Neural crest cell (in vitro differentiated cells): ENCODE measurements at regions not wholly inside any gene's neighbourhood (a gene's known extent, or its start where the extent isn't known, plus 50 kb on each side); places are given as distances from the start of the nearest gene placed in this dataset.

Experiments
- DNase-seq: peaks from one replicate; pipeline ENCODE4 v3.0.0; 2021; ENCODE audit warnings: low read depth, mixed read lengths, low spot score
- H3K27ac Mint-ChIP-seq: one replicate; pipeline ENCODE4 v1.8.0; 2021; ENCODE audit warnings: mild to moderate bottlenecking, mixed read lengths; ENCODE audit not compliant: unreplicated experiment
- H3K27me3 Mint-ChIP-seq: 2 replicates; pipeline ENCODE4 v1.8.0; 2021; ENCODE audit warnings: low read depth, mild to moderate bottlenecking, mixed read lengths
- H3K36me3 Mint-ChIP-seq: 2 replicates; pipeline ENCODE4 v1.8.0; 2021; ENCODE audit warnings: low read depth, mild to moderate bottlenecking, mixed read lengths
- H3K4me1 Mint-ChIP-seq: 2 replicates; pipeline ENCODE4 v1.8.0; 2021; ENCODE audit warnings: mixed read lengths
- H3K4me3 Mint-ChIP-seq: one replicate; pipeline ENCODE4 v1.8.0; 2021; ENCODE audit warnings: mild to moderate bottlenecking, mixed read lengths
- H3K9me3 Mint-ChIP-seq: 2 replicates; pipeline ENCODE4 v1.8.0; 2021; ENCODE audit warnings: mixed read lengths
- CTCF ChIP-seq: fragments of 200-600 bp; sonication (generic); conservative IDR thresholded peaks from 2 replicates; pipeline ENCODE4 v1.5.0; 2021; ENCODE audit warnings: antibody characterized with exemption, mild to moderate bottlenecking

GRCh38 chr16:82454566-82454965, 172.2 kb upstream of the CDH13 start:
- DNase-seq, result no peak
- TF ChIP-seq CTCF, result no peak
- peaks cover 23% of the 10 kb centered on the region for H3K27me3 Mint-ChIP-seq
- no peaks in the 10 kb centered on the region for H3K36me3 Mint-ChIP-seq
- H3K27ac Mint-ChIP-seq, result no peak overlapping the region
- H3K9me3 Mint-ChIP-seq, result no peaks in the 10 kb centered on the region
- H3K4me3 Mint-ChIP-seq, result no peak overlapping the region
- peaks cover 3% of the 10 kb centered on the region for H3K4me1 Mint-ChIP-seq

GRCh38 chr16:82454152-82454551, 172.6 kb upstream of the CDH13 start:
- Mint-ChIP-seq H3K27me3 (peaks cover 23% of the 10 kb centered on the region), H3K4me1 (peaks cover 3% of the 10 kb centered on the region), H3K9me3 (no peaks in the 10 kb centered on the region), H3K27ac (no peak overlapping the region), H3K4me3 (no peak overlapping the region), H3K36me3 (no peaks in the 10 kb centered on the region)
- TF ChIP-seq CTCF, result no peak
- DNase-seq, result no peak

- peaks cover 3% of the 10 kb centered on the region for H3K9me3 Mint-ChIP-seq
- no peaks in the 10 kb centered on the region for H3K36me3 Mint-ChIP-seq
- no peak overlapping the region for H3K27ac Mint-ChIP-seq
- DNase-seq, result no peak
- peaks cover 3% of the 10 kb centered on the region for H3K4me1 Mint-ChIP-seq
- no peak overlapping the region for H3K4me3 Mint-ChIP-seq
- peaks cover 31% of the 10 kb centered on the region for H3K27me3 Mint-ChIP-seq
- no peak for TF ChIP-seq CTCF
These were observed 174.6 kb upstream of the CDH13 start for GRCh38 chr16:82452004-82452756.

- no peak for DNase-seq
- Mint-ChIP-seq H3K4me1 (peaks cover 1% of the 10 kb centered on the region), H3K27me3 (peaks cover 28% of the 10 kb centered on the region)
These were observed 175.3 kb upstream of the CDH13 start for GRCh38 chr16:82451449-82451848.

GRCh38 chr16:82440336-82440735, 186.4 kb upstream of the CDH13 start:
- H3K4me3 Mint-ChIP-seq, result no peak overlapping the region
- no peak for TF ChIP-seq CTCF
- H3K4me1 Mint-ChIP-seq, result peaks cover 9% of the 10 kb centered on the region
- H3K9me3 Mint-ChIP-seq, result no peaks in the 10 kb centered on the region
- no peaks in the 10 kb centered on the region for H3K36me3 Mint-ChIP-seq
- peak overlapping the region; percentile 2 for H3K27ac Mint-ChIP-seq
- peaks cover 31% of the 10 kb centered on the region for H3K27me3 Mint-ChIP-seq
- DNase-seq, result no peak

More at GRCh38 chr16:82451449-82451848, 175.3 kb upstream of the CDH13 start:
- Mint-ChIP-seq H3K9me3 (peaks cover 6% of the 10 kb centered on the region), H3K36me3 (no peaks in the 10 kb centered on the region), H3K27ac (no peak overlapping the region), H3K4me3 (no peak overlapping the region)
- no peak for TF ChIP-seq CTCF
